ENCODE measurements at regions not wholly inside any gene's neighbourhood (a gene's known extent, or its start where the extent isn't known, plus 50 kb on each side); places are given as distances from the start of the nearest gene placed in this dataset.

- H3K4me1 Mint-ChIP-seq, result no peaks in the 10 kb centered on the region
- H3K79me2 ChIP-seq (replicated peaks; ENCODE audit: insufficient read depth), result no peaks in the 10 kb centered on the region
- H2AFZ ChIP-seq, result no peak overlapping the region
- H3K4me1 ChIP-seq (ENCODE audit: insufficient read depth), result no peaks in the 10 kb centered on the region
- no peak overlapping the region for H3K27ac Mint-ChIP-seq
- H3K9me3 Mint-ChIP-seq, result peaks cover 95% of the 10 kb centered on the region
- H3K27me3 ChIP-seq (ENCODE audit: insufficient read depth), result no peaks in the 10 kb centered on the region
- H3K36me3 ChIP-seq (ENCODE audit: insufficient read depth), result peaks cover 10% of the 10 kb centered on the region; the same call in 1 of the 2 replicates
- H3K4me2 ChIP-seq, result no peak overlapping the region
- H4K20me1 ChIP-seq (replicated peaks; ENCODE audit: insufficient read depth), result no peaks in the 10 kb centered on the region
- H3K27ac ChIP-seq (ENCODE audit: low read depth), result no peak overlapping the region
- no peaks in the 10 kb centered on the region for H3K9me2 ChIP-seq (ENCODE audit: insufficient read depth)
- TF ChIP-seq ZNF462 (CRISPR knock-in tag; IDR thresholded peaks at IDR 0.05), result no peak
- no peak for TF ChIP-seq ZNF331 (CRISPR knock-in tag; IDR thresholded peaks at IDR 0.05; ENCODE audit: low read depth)
- TF ChIP-seq REST (IDR thresholded peaks at IDR 0.05; ENCODE audit: unreplicated experiment), result no peak
- no peak for TF ChIP-seq ETS1 (IDR thresholded peaks at IDR 0.05)
- TF ChIP-seq ZNF114 (CRISPR knock-in tag; IDR thresholded peaks at IDR 0.05), result no peak
- no peak for TF ChIP-seq NANOG (IDR thresholded peaks at IDR 0.05; ENCODE audit: borderline replicate concordance)
- no peak for TF ChIP-seq CTCF (conservative IDR thresholded peaks at IDR 0.05; ENCODE audit: low read depth in 2 of 2)
- no peak for TF ChIP-seq EZH2 (IDR thresholded peaks at IDR 0.05; ENCODE audit: low read depth, unreplicated experiment)
- TF ChIP-seq POLR2AphosphoS5 (IDR thresholded peaks at IDR 0.05; ENCODE audit: low read depth), result no peak
- no peak for TF ChIP-seq JUNB (IDR thresholded peaks at IDR 0.05; ENCODE audit: unreplicated experiment)
- TF ChIP-seq CREB1 (CRISPR knock-in tag; IDR thresholded peaks at IDR 0.05; ENCODE audit: low read depth), result no peak
- TF ChIP-seq STAT1 (IDR thresholded peaks at IDR 0.05; ENCODE audit: unreplicated experiment), result no peak
- TF ChIP-seq EZH2phosphoT487 (IDR thresholded peaks at IDR 0.05; ENCODE audit: unreplicated experiment), result no peak
- H3K4me3 Mint-ChIP-seq, result no peak overlapping the region
- peaks cover 2% of the 10 kb centered on the region for H3K27me3 Mint-ChIP-seq (ENCODE audit: insufficient read depth, low read depth, poor library complexity)
- ATAC-seq (no peak), DNase-seq (ENCODE audit: low spot score) (no peak)
- peaks cover 3% of the 10 kb centered on the region; the same call in 2 of the 3 replicates for H3K36me3 Mint-ChIP-seq (ENCODE audit: low read depth)
- no peaks in the 10 kb centered on the region for H3F3A ChIP-seq (replicated peaks; ENCODE audit: low read depth)
- H3K4me3 ChIP-seq, result no peak overlapping the region
Observed at GRCh38 chr16:7140899-7141298, 191.7 kb upstream of the RBFOX1 start.
